IMR-90 (cell line): ENCODE measurements at regions not wholly inside any gene's neighbourhood (a gene's known extent, or its start where the extent isn't known, plus 50 kb on each side); places are given as distances from the start of the nearest gene placed in this dataset.

Experiments used
- ATAC-seq: fragments of 200-7000 bp; cut with Tn5 transposase; 2 replicates; pipeline ENCODE4 v1.9.1; 2020; ENCODE audit warnings: low read depth, mild to moderate bottlenecking, moderate library complexity
- BruUV-seq: library from RNA; stranded (reverse); fragments of 400-500 nt; replicated peaks from 2 replicates; lab custom pipeline; 2021; lab: Mats Ljungman, UMichigan
- CTCF ChIA-PET: fragments of 300-600 bp; formaldehyde crosslinking; extraction: SDS; loops from one replicate; lab custom pipeline; 2021; ENCODE audit warnings: antibody characterized with exemption; lab: Yijun Ruan, JAX
- POLR2A ChIA-PET: fragments of 300-600 bp; sonication (Branson Sonifier 250); formaldehyde crosslinking; loops from one replicate; lab custom pipeline; 2022; ENCODE audit warnings: antibody characterized with exemption; ENCODE audit not compliant: unreplicated experiment; lab: Charles Lee
- DNase-seq: peaks from one replicate; pipeline ENCODE4 v3.0.0; 2013
- H2AFZ ChIP-seq: replicated peaks from 2 replicates; pipeline ENCODE3; 2013; ENCODE audit warnings: low read length, mild to moderate bottlenecking; ENCODE audit not compliant: poor library complexity
- H2AK5ac ChIP-seq: 2 replicates; pipeline ENCODE4 v1.6.1; 2013; ENCODE audit warnings: low read depth, low read length, inconsistent platforms
- H2AK9ac ChIP-seq: replicated peaks from 2 replicates; pipeline ENCODE3; 2013; ENCODE audit warnings: mild to moderate bottlenecking, low read depth, low read length, moderate library complexity; ENCODE audit not compliant: poor library complexity
- H2BK120ac ChIP-seq: 2 replicates; pipeline ENCODE4 v1.6.1; 2013; ENCODE audit warnings: low read depth, low read length, inconsistent platforms
- H2BK15ac ChIP-seq: 3 replicates; pipeline ENCODE4 v1.6.1; 2013; ENCODE audit warnings: low read depth, low read length, inconsistent platforms
- H2BK20ac ChIP-seq: 2 replicates; pipeline ENCODE4 v1.6.1; 2013; ENCODE audit warnings: low read depth, mild to moderate bottlenecking, inconsistent platforms, low read length, moderate library complexity
- H2BK5ac ChIP-seq: 2 replicates; pipeline ENCODE4 v1.6.1; 2013; ENCODE audit warnings: mild to moderate bottlenecking, low read depth, low read length, inconsistent platforms; ENCODE audit not compliant: poor library complexity, severe bottlenecking
- H3K14ac ChIP-seq: replicated peaks from 2 replicates; pipeline ENCODE4 v1.6.1; 2013; ENCODE audit warnings: low read depth, low read length, inconsistent platforms
- H3K18ac ChIP-seq: 2 replicates; pipeline ENCODE4 v1.6.1; 2013; ENCODE audit warnings: low read depth, low read length, control low read depth
- H3K23ac ChIP-seq: 2 replicates; pipeline ENCODE4 v1.6.1; 2013; ENCODE audit warnings: low read depth, low read length, inconsistent platforms
- H3K27ac ChIP-seq: 2 replicates; pipeline ENCODE4 v1.5.1; 2013; ENCODE audit warnings: mild to moderate bottlenecking, control low read depth, low read length; ENCODE audit not compliant: insufficient read depth
- H3K27me3 ChIP-seq: 2 replicates; pipeline ENCODE4 v1.6.1; 2013; ENCODE audit warnings: low read length; ENCODE audit not compliant: control insufficient read depth, insufficient read depth
- H3K36me3 ChIP-seq: 2 replicates; pipeline ENCODE4 v1.6.1; 2013; ENCODE audit warnings: low read length, mixed read lengths; ENCODE audit not compliant: control insufficient read depth, insufficient read depth
- H3K4ac ChIP-seq: 2 replicates; pipeline ENCODE4 v1.6.1; 2013; ENCODE audit warnings: low read depth, low read length, inconsistent platforms
- H3K4me1 ChIP-seq: 2 replicates; pipeline ENCODE4 v1.6.1; 2013; ENCODE audit warnings: low read length, mixed read lengths; ENCODE audit not compliant: control insufficient read depth, insufficient read depth
- H3K4me2 ChIP-seq: 2 replicates; pipeline ENCODE4 v1.6.1; 2013; ENCODE audit warnings: low read depth, mild to moderate bottlenecking, control low read depth, low read length, moderate library complexity
- H3K4me3 ChIP-seq: 2 replicates; pipeline ENCODE4 v1.5.1; 2013; ENCODE audit warnings: low read depth, mild to moderate bottlenecking, control low read depth, low read length, moderate library complexity; ENCODE audit not compliant: insufficient read depth
- H3K56ac ChIP-seq: 2 replicates; pipeline ENCODE4 v1.6.1; 2013; ENCODE audit warnings: low read length, inconsistent platforms; ENCODE audit not compliant: insufficient read depth; ENCODE audit errors: extremely low read depth
- H3K79me1 ChIP-seq, 2 experiments: 2 replicates each; pipeline ENCODE4 v1.6.1; 2013; ENCODE audit warnings: low read length in 2 of 2, inconsistent platforms in 1 of 2, low read depth in 1 of 2
- H3K9ac ChIP-seq: 2 replicates; pipeline ENCODE4 v1.6.1; 2013; ENCODE audit warnings: low read depth, low read length, control low read depth
- H3K9me1 ChIP-seq: 2 replicates; pipeline ENCODE4 v1.6.1; 2013; ENCODE audit warnings: low read length, inconsistent platforms; ENCODE audit not compliant: insufficient read depth
- H3K9me3 ChIP-seq: 2 replicates; pipeline ENCODE4 v1.6.1; 2013; ENCODE audit warnings: low read length; ENCODE audit not compliant: control insufficient read depth, insufficient read depth
- H4K20me1 ChIP-seq: 2 replicates; pipeline ENCODE4 v1.6.1; 2013; ENCODE audit warnings: low read length, inconsistent platforms; ENCODE audit not compliant: insufficient read depth
- H4K5ac ChIP-seq: 2 replicates; pipeline ENCODE4 v1.6.1; 2013; ENCODE audit warnings: mild to moderate bottlenecking, low read depth, low read length, control low read depth
- H4K8ac ChIP-seq, 2 experiments: 2 replicates each; pipeline ENCODE4 v1.6.1; 2013; ENCODE audit warnings: low read depth in 2 of 2, low read length in 2 of 2, control low read depth in 1 of 2, inconsistent platforms in 1 of 2
- H4K91ac ChIP-seq: 2 replicates; pipeline ENCODE4 v1.6.1; 2013; ENCODE audit warnings: low read depth, low read length, inconsistent platforms; ENCODE audit not compliant: insufficient read depth
- BHLHE40 ChIP-seq: fragments of 150-350 bp; IDR thresholded peaks from 2 replicates; pipeline ENCODE4 v1.6.1; 2016; ENCODE audit warnings: mild to moderate bottlenecking, low read depth, low read length
- CEBPB ChIP-seq: IDR thresholded peaks from 2 replicates; pipeline ENCODE4 v1.6.1; 2012; ENCODE audit warnings: low read depth, low read length, improper control_type of control experiment
- CHD1 ChIP-seq: IDR thresholded peaks from 2 replicates; pipeline ENCODE4 v1.6.1; 2012; ENCODE audit warnings: low read depth, low read length, improper control_type of control experiment
- CTCF ChIP-seq: conservative IDR thresholded peaks from 2 replicates; pipeline ENCODE4 v1.5.1; 2012; ENCODE audit warnings: mild to moderate bottlenecking, low read depth, low read length, improper control_type of control experiment
- FOS ChIP-seq: fragments of 150-350 bp; IDR thresholded peaks from 2 replicates; pipeline ENCODE4 v1.6.1; 2016; ENCODE audit warnings: low read depth, low read length
- MAFK ChIP-seq: IDR thresholded peaks from 2 replicates; pipeline ENCODE4 v1.6.1; 2012; ENCODE audit warnings: low read depth, low read length, improper control_type of control experiment
- MAZ ChIP-seq: IDR thresholded peaks from 2 replicates; pipeline ENCODE4 v1.6.1; 2012; ENCODE audit warnings: low read depth, mild to moderate bottlenecking, low read length, improper control_type of control experiment, moderate library complexity, borderline replicate concordance
- MXI1 ChIP-seq: IDR thresholded peaks from 2 replicates; pipeline ENCODE4 v1.6.1; 2012; ENCODE audit warnings: low read depth, mild to moderate bottlenecking, low read length, moderate library complexity, borderline replicate concordance
- NFE2L2 ChIP-seq: fragments of 150-350 bp; IDR thresholded peaks from 2 replicates; pipeline ENCODE4 v1.6.1; 2016; ENCODE audit warnings: low read depth, mild to moderate bottlenecking, low read length
- POLR2A ChIP-seq: IDR thresholded peaks from 2 replicates; pipeline ENCODE4 v1.6.1; 2012; ENCODE audit warnings: mild to moderate bottlenecking, low read depth, low read length
- RAD21 ChIP-seq: IDR thresholded peaks from 2 replicates; pipeline ENCODE4 v1.6.1; 2012; ENCODE audit warnings: low read length, improper control_type of control experiment
- RCOR1 ChIP-seq: IDR thresholded peaks from 2 replicates; pipeline ENCODE4 v1.6.1; 2012; ENCODE audit warnings: mild to moderate bottlenecking, low read length, improper control_type of control experiment; ENCODE audit not compliant: insufficient replicate concordance
- RFX5 ChIP-seq: IDR thresholded peaks from 2 replicates; pipeline ENCODE4 v1.8.0; 2012; ENCODE audit warnings: low read depth, mild to moderate bottlenecking, low read length, moderate library complexity
- SMC3 ChIP-seq: fragments of 150-350 bp; IDR thresholded peaks from 2 replicates; pipeline ENCODE4 v1.6.1; 2016; ENCODE audit warnings: low read depth, mild to moderate bottlenecking, antibody characterized with exemption, low read length, moderate library complexity
- USF2 ChIP-seq: fragments of 150-350 bp; IDR thresholded peaks from 2 replicates; pipeline ENCODE4 v1.6.1; 2017; ENCODE audit warnings: mild to moderate bottlenecking, antibody characterized with exemption, low read length, low read depth
- dilution Hi-C: fragments of 300-500 bp; cut with HindIII; formaldehyde crosslinking; loops from one replicate; pipeline ENCODE4 v1.14.3; 2018; ENCODE audit warnings: low sequenced_read_pairs; ENCODE audit not compliant: unreplicated experiment
- in situ Hi-C: fragments of 300-500 bp; cut with MboI; formaldehyde crosslinking; loops from 3 replicates; pipeline ENCODE4 v1.14.3; 2019; ENCODE audit warnings: low sequenced_read_pairs, inconsistent platforms, mixed read lengths
- intact Hi-C: fragments of 100-400 bp; cut with micrococcal nuclease; formaldehyde crosslinking; loops from 2 replicates; pipeline ENCODE4 v1.10.0; 2022

- no peak overlapping the region for H2BK15ac ChIP-seq
- no peaks in the 10 kb centered on the region for H3K27me3 ChIP-seq
- H3K27ac ChIP-seq, result no peak overlapping the region
- peak overlapping the region; percentile 18 for H2AFZ ChIP-seq
- H2BK5ac ChIP-seq, result no peak overlapping the region
- no peak overlapping the region for H2AK5ac ChIP-seq
- H2BK120ac ChIP-seq, result no peak overlapping the region
- H3K4ac ChIP-seq, result no peak overlapping the region
- BruUV-seq, result no TSS peak
- in situ Hi-C loops (no loop called here), dilution Hi-C loops (no loop called here), intact Hi-C loops (no loop called here)
- ATAC-seq (no peak), DNase-seq (no peak)
- H3K9ac ChIP-seq, result no peak overlapping the region
- no peaks in the 10 kb centered on the region for H3K4me1 ChIP-seq
- no peak overlapping the region for H3K23ac ChIP-seq
- H3K9me1 ChIP-seq, result no peaks in the 10 kb centered on the region
- H4K20me1 ChIP-seq, result no peaks in the 10 kb centered on the region
- CTCF ChIA-PET, result no interaction called here
- H3K4me3 ChIP-seq, result no peak overlapping the region
- no peaks in the 10 kb centered on the region for H3K36me3 ChIP-seq
- no peak overlapping the region for H3K56ac ChIP-seq
- H4K8ac ChIP-seq, result no peak overlapping the region
- H3K79me1 ChIP-seq, result no peaks in the 10 kb centered on the region
- H3K4me2 ChIP-seq, result no peak overlapping the region
- H4K5ac ChIP-seq, result no peak overlapping the region
- peaks cover 2% of the 10 kb centered on the region; the same call in 1 of the 2 replicates for H3K9me3 ChIP-seq
- POLR2A ChIA-PET, result no interaction called here
- TF ChIP-seq MAFK (no peak), USF2 (no peak), NFE2L2 (no peak), SMC3 (no peak), BHLHE40 (no peak), RCOR1 (no peak), POLR2A (no peak), CTCF (no peak), MXI1 (no peak), MAZ (no peak), FOS (no peak), RFX5 (no peak), RAD21 (no peak), CEBPB (no peak), CHD1 (no peak)
- no peak overlapping the region for H4K91ac ChIP-seq
- H2AK9ac ChIP-seq, result no peak overlapping the region
- H3K18ac ChIP-seq, result no peak overlapping the region
- H3K14ac ChIP-seq, result no peak overlapping the region
- no peak overlapping the region for H2BK20ac ChIP-seq
These were observed 1613.0 kb upstream of the LRRTM3 start for GRCh38 chr10:65312876-65313275.
